GM21576 (cell line): ENCODE measurements at regions not wholly inside any gene's neighbourhood (a gene's known extent, or its start where the extent isn't known, plus 50 kb on each side); places are given as distances from the start of the nearest gene placed in this dataset.
"Not testable (repeated sequence)": the region's sequence is repeated elsewhere in the genome, so short reads cannot be mapped to it uniquely, and the experiment has no call there.

Source experiments
- ATAC-seq: cut with Tn5 transposase; IDR thresholded peaks from one replicate; pipeline ENCODE4 v1.9.1; 2021; ENCODE audit warnings: mild to moderate bottlenecking, moderate library complexity; ENCODE audit not compliant: unreplicated experiment

- no peak for ATAC-seq
Observed at GRCh38 chr14:22358726-22359125, 230.3 kb downstream of the DAD1 start.

- ATAC-seq = not testable (repeated sequence)
Observed at GRCh38 chr14:22349281-22349680, 239.7 kb downstream of the DAD1 start.

GRCh38 chr14:22344673-22345072 is 244.4 kb downstream of the DAD1 start:
- no peak for ATAC-seq

GRCh38 chr14:22344209-22344608 is 244.8 kb downstream of the DAD1 start:
- not testable (repeated sequence) for ATAC-seq

GRCh38 chr14:22341049-22341448 is 248.0 kb downstream of the DAD1 start:
- no peak for ATAC-seq

- ATAC-seq = no peak
Observed at GRCh38 chr14:22338917-22339715, 249.9 kb downstream of the DAD1 start.

- no peak for ATAC-seq
Observed at GRCh38 chr14:22338381-22338780, 250.6 kb downstream of the DAD1 start.

- ATAC-seq = no peak
Observed at GRCh38 chr14:22337938-22338337, 251.1 kb downstream of the DAD1 start.

- ATAC-seq = no peak
Observed at GRCh38 chr14:22337521-22337920, 251.5 kb downstream of the DAD1 start.

GRCh38 chr14:22336031-22336430 is 253.0 kb downstream of the DAD1 start:
- no peak for ATAC-seq

GRCh38 chr14:22334627-22335026 is 254.4 kb downstream of the DAD1 start:
- no peak for ATAC-seq

GRCh38 chr14:22334275-22334577 is 254.8 kb downstream of the DAD1 start:
- ATAC-seq = no peak

GRCh38 chr14:22333422-22334274 is 255.4 kb downstream of the DAD1 start:
- no peak for ATAC-seq

GRCh38 chr14:22332686-22333421 is 256.2 kb downstream of the DAD1 start:
- ATAC-seq = no peak

- no peak for ATAC-seq
Observed at GRCh38 chr14:22329371-22329770, 259.7 kb downstream of the DAD1 start.

- no peak for ATAC-seq
Observed at GRCh38 chr14:22325676-22326400, 263.2 kb downstream of the DAD1 start.

GRCh38 chr14:22320362-22320750 is 268.7 kb downstream of the DAD1 start:
- no peak for ATAC-seq

- no peak for ATAC-seq
Observed at GRCh38 chr14:22319526-22320361, 269.3 kb downstream of the DAD1 start.

GRCh38 chr14:22318951-22319350 is 270.1 kb downstream of the DAD1 start:
- no peak for ATAC-seq

GRCh38 chr14:22316473-22316872 is 272.6 kb downstream of the DAD1 start:
- no peak for ATAC-seq
